ENCODE measurements at regions not wholly inside any gene's neighbourhood (a gene's known extent, or its start where the extent isn't known, plus 50 kb on each side); places are given as distances from the start of the nearest gene placed in this dataset.

DNA sequence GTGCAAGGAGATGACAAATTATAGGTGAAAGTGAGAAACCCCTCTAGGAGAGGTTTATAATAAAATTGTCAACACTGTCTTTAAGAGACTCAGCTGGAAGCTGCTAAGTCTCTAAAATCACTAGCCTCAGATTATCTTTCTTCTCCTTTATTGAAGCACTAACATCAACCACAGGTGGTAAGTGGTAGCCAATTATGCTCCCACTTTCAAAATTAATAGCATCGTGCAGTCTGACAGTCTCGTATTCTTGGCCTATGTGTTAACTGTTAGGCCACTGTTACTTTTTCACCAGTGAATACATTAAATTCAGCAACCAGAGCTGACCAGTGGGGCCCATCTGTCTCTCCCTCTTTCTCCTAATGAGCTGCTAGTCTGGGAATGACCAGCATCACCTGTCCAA, 674.1 kb downstream of the RAPGEF2 start:
- TF ChIP-seq, protein P1, sequence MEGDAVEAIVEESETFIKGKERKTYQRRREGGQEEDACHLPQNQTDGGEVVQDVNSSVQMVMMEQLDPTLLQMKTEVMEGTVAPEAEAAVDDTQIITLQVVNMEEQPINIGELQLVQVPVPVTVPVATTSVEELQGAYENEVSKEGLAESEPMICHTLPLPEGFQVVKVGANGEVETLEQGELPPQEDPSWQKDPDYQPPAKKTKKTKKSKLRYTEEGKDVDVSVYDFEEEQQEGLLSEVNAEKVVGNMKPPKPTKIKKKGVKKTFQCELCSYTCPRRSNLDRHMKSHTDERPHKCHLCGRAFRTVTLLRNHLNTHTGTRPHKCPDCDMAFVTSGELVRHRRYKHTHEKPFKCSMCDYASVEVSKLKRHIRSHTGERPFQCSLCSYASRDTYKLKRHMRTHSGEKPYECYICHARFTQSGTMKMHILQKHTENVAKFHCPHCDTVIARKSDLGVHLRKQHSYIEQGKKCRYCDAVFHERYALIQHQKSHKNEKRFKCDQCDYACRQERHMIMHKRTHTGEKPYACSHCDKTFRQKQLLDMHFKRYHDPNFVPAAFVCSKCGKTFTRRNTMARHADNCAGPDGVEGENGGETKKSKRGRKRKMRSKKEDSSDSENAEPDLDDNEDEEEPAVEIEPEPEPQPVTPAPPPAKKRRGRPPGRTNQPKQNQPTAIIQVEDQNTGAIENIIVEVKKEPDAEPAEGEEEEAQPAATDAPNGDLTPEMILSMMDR (IDR thresholded peaks at IDR 0.05), result no peak

DNA sequence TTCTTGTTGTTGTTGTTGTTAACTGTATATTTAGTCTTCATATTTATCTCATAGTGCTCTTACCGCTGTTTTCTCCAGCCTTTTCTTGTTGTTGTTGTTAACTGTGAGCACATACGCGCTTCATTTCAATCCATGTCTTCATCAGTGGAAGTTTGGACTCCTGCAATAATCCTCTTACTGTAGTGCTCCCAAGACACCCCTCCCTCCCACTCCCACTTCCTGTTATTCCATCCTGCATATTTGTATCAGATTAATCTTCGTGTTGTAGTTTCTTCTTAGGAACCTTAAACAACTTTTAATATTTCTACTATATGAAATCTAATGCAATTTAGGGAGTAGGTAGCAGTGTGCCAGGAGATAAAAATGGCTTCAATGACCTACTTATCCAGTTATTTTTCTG, 674.8 kb downstream of the RAPGEF2 start:
- TF ChIP-seq, protein P1 (IDR thresholded peaks at IDR 0.05), result no peak

DNA sequence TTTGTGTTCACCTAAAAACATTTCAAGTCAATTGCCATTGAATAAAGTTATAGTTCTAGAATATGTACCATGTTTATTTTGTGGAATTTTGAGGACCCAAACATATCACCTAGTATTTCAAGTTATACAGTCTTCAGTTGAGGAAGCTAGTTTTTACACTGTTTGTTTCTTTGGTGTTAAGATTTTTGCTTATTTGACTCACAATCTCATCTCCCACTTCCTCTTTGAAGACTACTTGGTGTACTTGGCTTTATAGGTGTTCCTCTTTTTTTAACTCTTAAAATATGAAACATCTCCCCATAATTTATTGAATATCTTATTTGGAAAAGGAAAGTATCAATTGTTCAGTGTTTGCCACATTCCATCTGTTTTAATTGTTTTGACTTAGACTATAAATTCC, 675.4 kb downstream of the RAPGEF2 start:
- TF ChIP-seq, protein P1 (IDR thresholded peaks at IDR 0.05), result no peak

DNA sequence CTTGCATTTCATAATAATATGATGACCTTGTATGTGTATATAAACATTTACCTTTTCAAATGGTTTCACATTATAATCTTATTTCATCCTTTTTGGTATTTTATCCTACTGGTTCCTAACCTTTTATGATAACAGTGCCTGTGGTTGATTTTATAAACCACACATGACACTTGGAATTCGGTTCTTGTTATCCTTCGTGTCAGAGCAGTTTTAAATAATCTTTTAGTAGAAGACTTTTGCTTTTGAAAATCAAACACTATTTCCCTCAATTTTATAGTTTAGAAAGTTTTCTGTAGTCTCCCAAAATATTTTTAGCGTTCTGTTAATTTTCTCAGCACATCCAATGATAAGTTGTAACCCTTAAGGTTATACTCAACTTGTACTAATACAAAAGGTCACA, 676.8 kb downstream of the RAPGEF2 start:
- TF ChIP-seq, protein P1 (IDR thresholded peaks at IDR 0.05), result no peak

DNA sequence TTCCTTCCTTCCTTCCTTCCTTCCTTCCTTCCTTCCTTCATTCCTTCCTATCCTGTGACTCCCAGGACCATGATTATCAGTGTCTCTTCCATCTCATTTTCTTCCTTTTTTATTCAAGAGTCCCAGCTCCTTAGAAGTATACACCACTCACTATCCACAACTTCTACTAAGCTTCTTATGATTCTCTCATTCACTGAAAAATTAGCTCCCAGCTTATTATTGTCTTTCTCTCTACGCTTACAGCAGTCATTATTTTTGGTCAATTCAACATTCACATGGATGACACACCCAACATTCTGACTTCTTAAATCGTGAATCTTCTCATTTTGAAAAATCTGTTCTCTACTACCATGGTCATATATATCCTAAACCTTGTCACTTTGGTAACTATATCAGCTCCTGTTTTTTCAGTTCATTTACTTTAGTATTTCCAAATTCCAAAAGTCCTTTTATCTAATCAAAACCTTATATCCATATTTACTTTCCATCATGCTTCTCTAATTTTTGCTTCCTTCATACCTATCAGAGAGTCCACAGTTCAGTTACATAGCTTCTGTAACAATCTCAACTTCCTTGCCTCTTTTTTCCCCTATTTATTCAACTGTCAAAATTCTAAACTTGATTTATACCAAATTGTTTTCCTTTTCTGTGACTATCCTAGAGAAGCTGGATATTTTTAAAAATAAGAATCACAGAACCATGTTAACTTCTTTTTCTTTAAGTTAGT, 677.5 kb downstream of the RAPGEF2 start:
- TF ChIP-seq, protein P1 (IDR thresholded peaks at IDR 0.05), result no peak

DNA sequence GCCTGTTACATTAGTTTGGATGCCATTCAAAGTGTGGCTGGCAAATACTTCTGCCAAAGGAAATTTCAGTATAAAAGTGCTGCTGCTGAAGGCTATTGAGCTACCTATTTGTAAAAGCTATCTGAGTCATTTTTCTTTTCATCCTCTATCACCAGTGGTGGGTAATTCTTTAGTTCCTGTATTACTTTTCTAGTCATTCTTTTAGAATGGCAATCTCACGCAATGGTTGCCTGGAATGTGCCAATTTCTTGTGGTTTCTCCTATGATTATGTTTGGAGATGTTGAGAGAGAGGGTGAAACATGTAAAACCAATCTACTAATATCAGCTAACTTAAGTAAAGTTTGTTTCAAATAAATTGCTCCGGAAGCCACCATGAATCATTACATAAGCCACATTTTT, 685.0 kb downstream of the RAPGEF2 start:
- TF ChIP-seq, protein P1 (IDR thresholded peaks at IDR 0.05), result no peak

DNA sequence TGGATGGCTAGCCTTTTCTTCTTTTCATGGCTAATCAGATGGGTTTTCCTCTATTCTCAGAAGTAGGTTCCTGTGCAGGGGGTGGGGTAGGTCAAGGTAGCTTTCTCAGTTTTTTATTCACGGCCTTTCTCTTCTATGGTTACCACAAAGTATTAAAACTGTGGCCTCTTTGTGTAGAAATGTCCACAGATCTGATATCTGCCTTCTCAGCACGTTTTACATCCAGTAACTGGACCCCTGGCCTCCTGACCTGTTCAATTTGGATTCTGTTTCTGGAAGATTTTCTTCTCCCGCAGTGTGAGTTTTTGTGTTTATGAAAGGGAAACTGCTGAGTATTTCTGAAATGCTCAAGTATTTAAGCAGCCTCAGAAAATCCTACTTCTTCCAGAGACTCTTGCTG, 688.5 kb downstream of the RAPGEF2 start:
- TF ChIP-seq, protein P1 (IDR thresholded peaks at IDR 0.05), result no peak

DNA sequence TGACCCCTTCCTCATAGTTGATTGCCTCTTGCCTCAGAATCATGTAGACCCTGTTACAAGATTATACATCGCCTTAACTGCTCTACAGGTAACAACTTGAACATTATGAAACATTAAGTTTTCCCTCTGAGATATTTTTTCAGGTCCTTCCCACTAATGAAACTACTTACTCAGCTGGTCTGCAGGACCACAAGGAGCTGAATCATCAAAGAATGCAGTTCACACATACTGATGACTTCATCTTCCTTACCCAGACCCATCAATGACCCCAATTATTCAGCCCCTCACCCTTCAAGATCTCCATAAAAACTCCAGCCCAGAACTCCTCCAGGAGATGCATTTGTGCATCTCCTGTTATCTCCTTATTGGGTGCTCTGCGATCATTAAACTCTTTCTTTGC, 720.9 kb downstream of the RAPGEF2 start:
- TF ChIP-seq, protein P1 (IDR thresholded peaks at IDR 0.05), result no peak
